ENCODE measurements at regions not wholly inside any gene's neighbourhood (a gene's known extent, or its start where the extent isn't known, plus 50 kb on each side); places are given as distances from the start of the nearest gene placed in this dataset.

- no peak overlapping the region for H3K27ac Mint-ChIP-seq
- no peaks in the 10 kb centered on the region for H3K27me3 ChIP-seq
- no peak overlapping the region for H3K4me3 Mint-ChIP-seq
- TF ChIP-seq, protein P1, sequence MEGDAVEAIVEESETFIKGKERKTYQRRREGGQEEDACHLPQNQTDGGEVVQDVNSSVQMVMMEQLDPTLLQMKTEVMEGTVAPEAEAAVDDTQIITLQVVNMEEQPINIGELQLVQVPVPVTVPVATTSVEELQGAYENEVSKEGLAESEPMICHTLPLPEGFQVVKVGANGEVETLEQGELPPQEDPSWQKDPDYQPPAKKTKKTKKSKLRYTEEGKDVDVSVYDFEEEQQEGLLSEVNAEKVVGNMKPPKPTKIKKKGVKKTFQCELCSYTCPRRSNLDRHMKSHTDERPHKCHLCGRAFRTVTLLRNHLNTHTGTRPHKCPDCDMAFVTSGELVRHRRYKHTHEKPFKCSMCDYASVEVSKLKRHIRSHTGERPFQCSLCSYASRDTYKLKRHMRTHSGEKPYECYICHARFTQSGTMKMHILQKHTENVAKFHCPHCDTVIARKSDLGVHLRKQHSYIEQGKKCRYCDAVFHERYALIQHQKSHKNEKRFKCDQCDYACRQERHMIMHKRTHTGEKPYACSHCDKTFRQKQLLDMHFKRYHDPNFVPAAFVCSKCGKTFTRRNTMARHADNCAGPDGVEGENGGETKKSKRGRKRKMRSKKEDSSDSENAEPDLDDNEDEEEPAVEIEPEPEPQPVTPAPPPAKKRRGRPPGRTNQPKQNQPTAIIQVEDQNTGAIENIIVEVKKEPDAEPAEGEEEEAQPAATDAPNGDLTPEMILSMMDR (IDR thresholded peaks at IDR 0.05), result no peak
- no peak for TF ChIP-seq EZH2 (IDR thresholded peaks at IDR 0.05)
- no peak for TF ChIP-seq EZH2phosphoT487 (IDR thresholded peaks at IDR 0.05)
- H3K36me3 ChIP-seq, result no peaks in the 10 kb centered on the region
- no peaks in the 10 kb centered on the region for H3K36me3 Mint-ChIP-seq
- peaks cover 12% of the 10 kb centered on the region for H3K4me1 Mint-ChIP-seq
- H3K4me1 ChIP-seq, result peaks cover 3% of the 10 kb centered on the region
- peaks cover 3% of the 10 kb centered on the region for H3K9me3 Mint-ChIP-seq
- no peak overlapping the region for H3K4me2 ChIP-seq
- no peak overlapping the region for H3K4me3 ChIP-seq
- H3F3A ChIP-seq (ENCODE audit: low read depth), result no peaks in the 10 kb centered on the region
- H3K9me3 ChIP-seq (ENCODE audit: low read depth), result no peaks in the 10 kb centered on the region
- H2AFZ ChIP-seq (replicated peaks), result no peak overlapping the region
- no peaks in the 10 kb centered on the region for H3K79me2 ChIP-seq (ENCODE audit: low read depth)
- H3K27me3 Mint-ChIP-seq (ENCODE audit: insufficient read depth, low read depth), result peaks cover 2% of the 10 kb centered on the region
- no peak overlapping the region for H3K9ac ChIP-seq
- H4K20me1 ChIP-seq (ENCODE audit: low read depth), result no peaks in the 10 kb centered on the region
- no peak for DNase-seq (ENCODE audit: low spot score)
- no peak overlapping the region for H3K27ac ChIP-seq
Measured at GRCh38 chr6:153941768-153942167, 97.3 kb upstream of the OPRM1 start.

DNA sequence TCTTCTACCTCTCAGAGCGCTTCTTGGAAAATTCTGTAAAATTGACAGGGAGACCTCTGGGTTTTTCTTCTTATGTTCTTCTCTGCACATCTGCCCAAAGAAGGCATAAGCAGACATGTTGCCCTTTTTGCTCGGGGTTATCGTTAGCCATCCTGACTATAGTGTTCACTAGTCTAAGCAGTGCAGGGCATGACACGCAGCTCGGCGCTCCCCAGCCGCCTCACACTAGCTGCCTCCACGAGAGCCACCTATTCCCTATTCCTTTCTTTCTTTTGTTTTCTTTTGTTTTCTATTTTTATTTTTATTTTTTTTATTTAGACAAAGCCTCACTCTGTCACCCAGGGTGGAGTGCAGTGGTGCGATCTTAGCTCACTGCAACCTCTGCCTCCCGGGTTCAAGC lies 100.2 kb upstream of the OPRM1 start:
- H3K79me2 ChIP-seq (ENCODE audit: low read depth), result no peaks in the 10 kb centered on the region
- no peaks in the 10 kb centered on the region for H3K27me3 ChIP-seq
- no peaks in the 10 kb centered on the region for H3K36me3 ChIP-seq
- H3K4me2 ChIP-seq, result no peak overlapping the region
- Mint-ChIP-seq H3K4me1 (peaks cover 3% of the 10 kb centered on the region), H3K4me3 (no peak overlapping the region), H3K36me3 (no peaks in the 10 kb centered on the region), H3K9me3 (peaks cover 3% of the 10 kb centered on the region), H3K27ac (no peak overlapping the region), H3K27me3 (ENCODE audit: insufficient read depth, low read depth) (peaks cover 3% of the 10 kb centered on the region)
- TF ChIP-seq, protein P1 (IDR thresholded peaks at IDR 0.05), result no peak
- TF ChIP-seq EZH2phosphoT487 (IDR thresholded peaks at IDR 0.05), result no peak
- TF ChIP-seq EZH2 (IDR thresholded peaks at IDR 0.05), result no peak
- peaks cover 4% of the 10 kb centered on the region for H3K9me3 ChIP-seq (ENCODE audit: low read depth)
- no peaks in the 10 kb centered on the region for H4K20me1 ChIP-seq (ENCODE audit: low read depth)
- H2AFZ ChIP-seq (replicated peaks), result no peak overlapping the region
- no peak for DNase-seq (ENCODE audit: low spot score)
- H3K27ac ChIP-seq, result no peak overlapping the region
- H3K9ac ChIP-seq, result no peak overlapping the region
- H3F3A ChIP-seq (ENCODE audit: low read depth), result no peaks in the 10 kb centered on the region
- H3K4me3 ChIP-seq, result no peak overlapping the region
- H3K4me1 ChIP-seq, result no peaks in the 10 kb centered on the region

DNA sequence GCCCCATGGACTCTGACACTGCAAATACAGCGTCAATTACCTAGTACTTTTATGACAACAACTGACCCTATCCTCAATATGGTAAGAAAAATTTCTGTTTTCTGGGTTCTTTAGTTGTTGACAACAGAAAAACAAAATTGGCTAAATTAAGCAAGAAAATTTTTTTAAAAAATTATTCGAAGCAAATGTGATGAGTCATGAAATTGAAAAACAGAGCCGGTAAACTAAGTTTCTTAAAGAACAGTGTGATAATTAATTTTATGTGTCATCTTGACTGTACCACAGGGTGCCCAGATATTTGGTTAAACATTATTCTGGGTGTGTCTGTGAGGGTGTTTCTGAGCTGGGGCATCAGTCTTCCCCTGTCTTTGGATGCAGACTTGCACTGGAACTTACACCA lies 107.6 kb upstream of the OPRM1 start:
- Histone ChIP-seq H3K4me1 (no peaks in the 10 kb centered on the region), H3K9ac (no peak overlapping the region), H4K20me1 (ENCODE audit: low read depth) (no peaks in the 10 kb centered on the region), H3K4me2 (no peak overlapping the region), H3K4me3 (no peak overlapping the region), H2AFZ (replicated peaks) (no peak overlapping the region), H3K36me3 (no peaks in the 10 kb centered on the region), H3K9me3 (ENCODE audit: low read depth) (peaks cover 4% of the 10 kb centered on the region), H3K27ac (no peak overlapping the region), H3F3A (ENCODE audit: low read depth) (no peaks in the 10 kb centered on the region), H3K79me2 (ENCODE audit: low read depth) (no peaks in the 10 kb centered on the region), H3K27me3 (no peaks in the 10 kb centered on the region)
- Mint-ChIP-seq H3K36me3 (no peaks in the 10 kb centered on the region), H3K9me3 (no peaks in the 10 kb centered on the region), H3K27me3 (ENCODE audit: insufficient read depth, low read depth) (peaks cover 3% of the 10 kb centered on the region), H3K4me1 (no peaks in the 10 kb centered on the region), H3K27ac (no peak overlapping the region), H3K4me3 (no peak overlapping the region)
- TF ChIP-seq EZH2 (IDR thresholded peaks at IDR 0.05) (no peak), EZH2phosphoT487 (IDR thresholded peaks at IDR 0.05) (no peak)
- TF ChIP-seq, protein P1 (IDR thresholded peaks at IDR 0.05), result no peak
- DNase-seq (ENCODE audit: low spot score), result no peak

All from neural progenitor cell (in vitro differentiated cells).